Panc1 (cell line): ENCODE measurements at regions not wholly inside any gene's neighbourhood (a gene's known extent, or its start where the extent isn't known, plus 50 kb on each side); places are given as distances from the start of the nearest gene placed in this dataset.

Source experiments
- ATAC-seq: fragments of 200-7000 bp; cut with Tn5 transposase; 2 replicates; pipeline ENCODE4 v1.9.1; 2020; ENCODE audit warnings: mild to moderate bottlenecking, moderate library complexity
- BruUV-seq: library from RNA; stranded (reverse); fragments of 400-500 nt; replicated peaks from 2 replicates; lab custom pipeline; 2021; lab: Mats Ljungman, UMichigan
- CTCF ChIA-PET: fragments of 300-600 bp; sonication (Branson Sonifier 250); formaldehyde crosslinking; loops from one replicate; lab custom pipeline; 2022; ENCODE audit warnings: antibody characterized with exemption; lab: Charles Lee
- POLR2A ChIA-PET: fragments of 300-600 bp; sonication (Branson Sonifier 250); formaldehyde crosslinking; loops from one replicate; lab custom pipeline; 2022; ENCODE audit warnings: antibody characterized with exemption; lab: Charles Lee
- DNase-seq: peaks from one replicate; pipeline ENCODE4 v3.0.0-alpha.2; 2010; ENCODE audit warnings: low read depth, low spot score
- H3K27ac ChIP-seq: 2 replicates; pipeline ENCODE4 v1.5.1; 2011; ENCODE audit warnings: mild to moderate bottlenecking, low read length, inconsistent platforms
- H3K27me3 ChIP-seq: fragments of 200-500 bp; sonication (Bioruptor generic); 2 replicates; pipeline ENCODE4 v1.6.0; 2014; ENCODE audit warnings: low read length, inconsistent platforms; ENCODE audit not compliant: control insufficient read depth, insufficient read depth
- H3K36me3 ChIP-seq: fragments of 200-500 bp; sonication (Bioruptor generic); 2 replicates; pipeline ENCODE4 v1.5.1; 2014; ENCODE audit warnings: inconsistent platforms, mild to moderate bottlenecking, low read length, moderate library complexity; ENCODE audit not compliant: control insufficient read depth, insufficient read depth
- H3K4me1 ChIP-seq: 2 replicates; pipeline ENCODE4 v1.5.1; 2011; ENCODE audit warnings: inconsistent platforms, mild to moderate bottlenecking, low read length, moderate library complexity; ENCODE audit not compliant: control insufficient read depth, insufficient read depth
- H3K4me3 ChIP-seq, 2 experiments: 2 replicates each; pipeline ENCODE4 v1.5.1; 2011 to 2012; ENCODE audit warnings: low read depth in 2 of 2, low read length in 2 of 2, mild to moderate bottlenecking in 2 of 2, inconsistent platforms in 1 of 2, moderate library complexity in 1 of 2
- H3K9me3 ChIP-seq: fragments of 200-500 bp; sonication (Bioruptor generic); 2 replicates; pipeline ENCODE4 v1.5.1; 2014; ENCODE audit warnings: low read depth, mild to moderate bottlenecking, inconsistent platforms, low read length, moderate library complexity; ENCODE audit not compliant: control insufficient read depth, insufficient read depth
- CTCF ChIP-seq: fragments of 450-650 bp; IDR thresholded peaks from 2 replicates; pipeline ENCODE4 v1.5.1; 2017; ENCODE audit warnings: mild to moderate bottlenecking
- POLR2AphosphoS5 ChIP-seq: IDR thresholded peaks from 2 replicates; pipeline ENCODE4 v1.6.1; 2012; ENCODE audit warnings: mild to moderate bottlenecking, low read depth, low read length, moderate library complexity
- REST ChIP-seq, 2 experiments: IDR thresholded peaks; 2 replicates each; pipeline ENCODE4 v1.6.1; 2011 to 2012; ENCODE audit warnings: low read depth in 2 of 2, control low read depth in 1 of 2, low read length in 1 of 2, mild to moderate bottlenecking in 1 of 2, moderate library complexity in 1 of 2; ENCODE audit not compliant: insufficient read depth in 1 of 2
- SIN3A ChIP-seq: IDR thresholded peaks from 2 replicates; pipeline ENCODE4 v1.6.1; 2012; ENCODE audit warnings: low read depth, mild to moderate bottlenecking, low read length, moderate library complexity, borderline replicate concordance; ENCODE audit not compliant: insufficient read depth
- TCF7L2 ChIP-seq: IDR thresholded peaks from 2 replicates; pipeline ENCODE4 v1.6.1; 2011; ENCODE audit warnings: mild to moderate bottlenecking, low read depth, low read length, inconsistent platforms
- in situ Hi-C: cut with HindIII; loops from 2 replicates; pipeline ENCODE4 v1.10.0; 2016; ENCODE audit warnings: low sequenced_read_pairs, low pct_unique_long_range_greater_than_20kb
- intact Hi-C: fragments of 100-400 bp; cut with micrococcal nuclease; formaldehyde crosslinking; loops from one replicate; pipeline ENCODE4 v1.10.0; 2022; ENCODE audit not compliant: unreplicated experiment

GRCh38 chr3:94220426-94220825 is 157.6 kb downstream of the NSUN3 start:
- ChIA-PET CTCF (no interaction called here), POLR2A (no interaction called here)
- TF ChIP-seq SIN3A (no peak), CTCF (no peak), REST (IDR thresholded peaks at IDR 0.05; ENCODE audit: insufficient read depth in 1 of 2, low read depth in 2 of 2, low read length in 1 of 2) (no peak), TCF7L2 (no peak)
- Histone ChIP-seq H3K9me3 (no peaks in the 10 kb centered on the region), H3K4me1 (no peaks in the 10 kb centered on the region), H3K27me3 (no peaks in the 10 kb centered on the region), H3K4me3 (no peak overlapping the region), H3K27ac (no peak overlapping the region), H3K36me3 (no peaks in the 10 kb centered on the region)
- no peak for DNase-seq
- ATAC-seq, result no peak
- in situ Hi-C loops (no loop called here), intact Hi-C loops (no loop called here)
- BruUV-seq, result no TSS peak

- Histone ChIP-seq H3K4me3 (no peak overlapping the region), H3K4me1 (no peaks in the 10 kb centered on the region), H3K9me3 (no peaks in the 10 kb centered on the region), H3K27ac (no peak overlapping the region), H3K27me3 (no peaks in the 10 kb centered on the region), H3K36me3 (no peaks in the 10 kb centered on the region)
- no peak for TF ChIP-seq REST (IDR thresholded peaks at IDR 0.05; ENCODE audit: insufficient read depth in 1 of 2, low read depth in 2 of 2, low read length in 1 of 2)
- TF ChIP-seq SIN3A, result no peak
- TF ChIP-seq TCF7L2, result no peak
- TF ChIP-seq CTCF, result no peak
- no peak for TF ChIP-seq POLR2AphosphoS5
- in situ Hi-C loops (no loop called here), intact Hi-C loops (no loop called here)
- ChIA-PET CTCF (no interaction called here), POLR2A (no interaction called here)
- ATAC-seq (no peak), DNase-seq (no peak)
- BruUV-seq, result no TSS peak
Measured at GRCh38 chr3:94221829-94222228, 159.0 kb downstream of the NSUN3 start.
